ENCODE measurements at regions not wholly inside any gene's neighbourhood (a gene's known extent, or its start where the extent isn't known, plus 50 kb on each side); places are given as distances from the start of the nearest gene placed in this dataset.

DNA sequence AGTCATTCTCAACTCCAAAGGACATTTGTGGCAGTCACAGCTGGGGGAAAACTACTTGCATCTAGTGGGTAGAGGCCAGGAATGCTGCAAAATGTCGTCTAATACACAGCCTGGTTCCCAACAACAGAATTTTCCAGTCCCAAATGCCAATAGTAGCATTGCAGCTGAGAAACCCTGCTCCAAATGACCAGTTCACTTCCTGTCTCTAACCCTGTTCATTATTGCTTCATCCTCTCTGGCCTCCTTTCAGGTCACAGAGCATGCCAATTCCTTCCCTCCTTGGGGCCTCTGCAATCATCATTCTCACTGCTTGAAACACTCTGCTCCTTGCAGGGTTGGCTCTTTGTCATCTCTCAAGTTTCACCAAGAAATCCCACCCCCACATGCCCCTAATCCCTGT lies 139.1 kb downstream of the IRS1 start:
- Mint-ChIP-seq H3K4me1 (ENCODE audit: low read depth) (peaks cover 4% of the 10 kb centered on the region), H3K4me3 (no peak overlapping the region), H3K36me3 (ENCODE audit: low read depth) (no peaks in the 10 kb centered on the region), H3K9me3 (no peaks in the 10 kb centered on the region), H3K27me3 (no peaks in the 10 kb centered on the region), H3K27ac (no peak overlapping the region)
- no peak for DNase-seq

DNA sequence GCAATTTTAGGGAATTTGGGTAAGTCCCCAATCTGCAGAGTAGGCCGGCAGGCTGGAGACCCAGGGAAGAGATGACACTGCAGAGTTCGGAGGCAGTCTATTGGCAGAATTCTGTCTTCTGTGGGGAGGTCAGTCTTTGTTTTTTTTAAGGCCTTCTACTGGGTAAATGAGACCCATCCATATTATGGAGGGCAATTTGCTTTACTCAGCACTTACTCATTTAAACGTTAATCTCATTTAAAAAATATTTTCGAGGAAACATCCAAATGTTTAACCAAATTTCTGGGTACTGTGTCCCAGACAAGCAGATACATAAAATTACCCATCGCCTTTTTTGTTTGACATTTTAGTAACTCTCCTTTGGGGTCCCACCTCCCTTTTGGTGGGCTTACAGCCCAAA lies 139.5 kb downstream of the IRS1 start:
- Mint-ChIP-seq H3K27me3 (no peaks in the 10 kb centered on the region), H3K27ac (no peak overlapping the region), H3K36me3 (ENCODE audit: low read depth) (no peaks in the 10 kb centered on the region), H3K9me3 (no peaks in the 10 kb centered on the region), H3K4me3 (no peak overlapping the region), H3K4me1 (ENCODE audit: low read depth) (peaks cover 4% of the 10 kb centered on the region)
- DNase-seq: no peak

DNA sequence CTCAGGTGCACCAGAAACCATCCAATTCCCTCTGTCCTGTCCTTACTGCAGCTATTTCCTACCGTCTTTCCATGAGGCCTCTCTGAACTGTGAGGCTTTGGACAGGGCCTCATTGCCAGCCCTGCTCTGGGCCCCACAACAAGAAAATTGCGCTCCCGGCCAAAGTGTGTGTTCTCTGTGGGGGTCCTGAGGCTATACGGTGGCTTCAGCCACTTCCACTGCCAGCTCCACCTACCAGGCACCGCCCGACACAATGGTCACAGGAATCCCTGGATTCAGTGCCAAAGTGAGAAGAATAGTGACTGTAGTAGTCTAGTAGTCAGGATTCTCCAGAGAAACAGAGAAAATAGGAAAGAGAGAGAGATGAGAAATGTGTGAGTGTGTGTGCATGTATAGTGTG lies 140.2 kb downstream of the IRS1 start:
- Mint-ChIP-seq H3K9me3 (no peaks in the 10 kb centered on the region), H3K4me3 (no peak overlapping the region), H3K4me1 (ENCODE audit: low read depth) (peaks cover 4% of the 10 kb centered on the region), H3K36me3 (ENCODE audit: low read depth) (no peaks in the 10 kb centered on the region), H3K27ac (no peak overlapping the region), H3K27me3 (no peaks in the 10 kb centered on the region)
- no peak for DNase-seq

DNA sequence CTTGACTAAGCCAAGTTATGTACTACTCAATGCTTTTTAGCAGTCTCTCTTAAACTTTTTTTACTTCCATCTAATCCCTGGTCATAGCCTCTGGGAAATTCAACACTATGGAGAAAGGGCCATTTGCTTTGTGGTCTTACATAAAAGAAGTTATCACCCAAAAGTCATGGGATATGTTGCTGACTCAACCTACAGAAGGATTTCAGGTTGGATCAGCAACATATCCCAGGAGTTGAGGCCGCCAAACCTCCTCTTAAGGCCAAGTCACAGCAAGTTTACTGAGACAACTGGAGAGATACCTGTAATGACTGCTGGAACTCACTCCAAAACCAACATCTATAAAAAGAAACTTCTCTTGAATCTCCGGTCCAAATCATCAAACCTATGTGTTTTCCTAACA lies 141.1 kb downstream of the IRS1 start:
- Mint-ChIP-seq H3K27me3 (no peaks in the 10 kb centered on the region), H3K4me3 (no peak overlapping the region), H3K9me3 (no peaks in the 10 kb centered on the region), H3K4me1 (ENCODE audit: low read depth) (peaks cover 4% of the 10 kb centered on the region), H3K36me3 (ENCODE audit: low read depth) (no peaks in the 10 kb centered on the region), H3K27ac (no peak overlapping the region)
- DNase-seq: no peak

DNA sequence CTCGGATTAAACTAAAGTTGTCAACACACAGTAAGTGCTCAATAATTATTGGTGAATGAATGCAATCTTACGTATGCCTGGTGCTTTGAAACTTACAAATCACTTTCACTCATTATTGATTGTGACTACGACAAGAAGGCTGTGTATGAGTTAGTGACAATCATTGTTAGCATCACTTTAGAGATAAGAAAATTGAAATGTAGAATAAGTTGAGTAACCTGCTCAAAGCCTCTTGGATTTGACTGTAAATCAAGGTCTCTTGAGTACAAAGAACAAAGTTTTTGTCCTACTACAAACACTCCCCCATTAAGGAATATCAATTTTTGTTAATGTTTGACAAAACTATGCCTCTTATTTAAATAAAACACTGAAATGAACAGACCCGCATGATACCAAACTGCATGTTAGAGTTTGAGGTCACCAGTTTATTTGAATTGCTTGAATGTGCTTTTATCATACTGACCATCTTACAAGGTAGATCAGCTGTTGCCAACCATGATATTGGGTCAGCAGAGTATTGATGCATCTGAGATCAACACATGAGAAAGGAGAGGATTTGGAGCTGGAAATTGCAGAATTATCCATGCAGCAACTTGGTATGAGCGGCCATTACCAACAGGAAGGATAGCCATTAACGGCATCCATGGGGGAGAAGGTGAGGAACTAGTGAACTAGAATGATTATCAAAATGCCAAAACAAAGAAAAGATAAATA lies 142.1 kb downstream of the IRS1 start:
- H3K4me1 Mint-ChIP-seq (ENCODE audit: low read depth): peaks cover 6% of the 10 kb centered on the region

DNA sequence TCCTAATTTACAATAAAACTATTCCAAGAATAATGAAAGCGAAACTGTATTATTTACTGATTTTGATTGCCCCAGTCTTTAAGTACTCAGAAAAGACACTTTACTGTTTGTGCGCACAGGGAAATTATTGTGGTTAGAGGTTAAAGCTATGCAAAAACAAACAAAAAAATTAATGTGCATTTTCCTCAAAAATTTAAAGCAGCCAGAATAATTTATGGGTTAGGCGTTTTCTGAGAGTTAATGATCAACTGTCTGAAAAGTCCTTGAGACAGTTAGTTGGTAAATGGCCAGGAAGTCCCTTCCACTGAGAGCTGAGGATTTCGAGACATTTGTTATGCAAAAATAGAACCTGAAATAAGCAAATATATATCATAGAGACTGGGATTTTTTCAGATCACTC lies 143.3 kb downstream of the IRS1 start:
- Mint-ChIP-seq H3K27me3 (no peaks in the 10 kb centered on the region), H3K9me3 (no peaks in the 10 kb centered on the region), H3K36me3 (ENCODE audit: low read depth) (no peaks in the 10 kb centered on the region), H3K4me1 (ENCODE audit: low read depth) (peaks cover 17% of the 10 kb centered on the region), H3K4me3 (no peak overlapping the region), H3K27ac (no peak overlapping the region)
- DNase-seq: no peak

More for the DNA sequence above, 142.1 kb downstream of the IRS1 start:
- H3K36me3 Mint-ChIP-seq (ENCODE audit: low read depth): no peaks in the 10 kb centered on the region
- no peaks in the 10 kb centered on the region for H3K9me3 Mint-ChIP-seq
- no peak overlapping the region for H3K4me3 Mint-ChIP-seq
- no peaks in the 10 kb centered on the region for H3K27me3 Mint-ChIP-seq
- DNase-seq: no peak
- no peak overlapping the region for H3K27ac Mint-ChIP-seq

DNA sequence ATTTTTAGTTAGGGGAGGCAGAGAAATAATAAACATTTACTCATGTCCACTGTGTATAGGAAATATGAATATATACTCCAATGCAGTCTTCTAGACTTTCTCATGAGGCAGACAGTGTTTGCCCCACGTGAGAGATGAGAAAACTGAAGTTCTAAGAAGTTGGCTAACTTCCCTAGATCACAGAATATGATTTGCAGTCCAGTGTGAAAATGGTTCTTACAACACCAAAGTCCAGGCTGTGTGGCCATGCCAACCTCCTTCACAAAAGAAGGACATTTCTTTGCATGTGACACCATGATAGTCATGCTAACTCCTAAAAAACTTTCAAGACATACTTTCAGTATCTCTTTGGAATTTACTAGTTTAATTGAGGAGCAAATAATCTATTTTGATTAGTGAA lies 143.7 kb downstream of the IRS1 start:
- H3K9me3 Mint-ChIP-seq: no peaks in the 10 kb centered on the region
- peaks cover 21% of the 10 kb centered on the region for H3K4me1 Mint-ChIP-seq (ENCODE audit: low read depth)
- no peak for DNase-seq
- H3K27ac Mint-ChIP-seq: no peak overlapping the region
- no peaks in the 10 kb centered on the region for H3K27me3 Mint-ChIP-seq
- H3K4me3 Mint-ChIP-seq: no peak overlapping the region
- H3K36me3 Mint-ChIP-seq (ENCODE audit: low read depth): no peaks in the 10 kb centered on the region

DNA sequence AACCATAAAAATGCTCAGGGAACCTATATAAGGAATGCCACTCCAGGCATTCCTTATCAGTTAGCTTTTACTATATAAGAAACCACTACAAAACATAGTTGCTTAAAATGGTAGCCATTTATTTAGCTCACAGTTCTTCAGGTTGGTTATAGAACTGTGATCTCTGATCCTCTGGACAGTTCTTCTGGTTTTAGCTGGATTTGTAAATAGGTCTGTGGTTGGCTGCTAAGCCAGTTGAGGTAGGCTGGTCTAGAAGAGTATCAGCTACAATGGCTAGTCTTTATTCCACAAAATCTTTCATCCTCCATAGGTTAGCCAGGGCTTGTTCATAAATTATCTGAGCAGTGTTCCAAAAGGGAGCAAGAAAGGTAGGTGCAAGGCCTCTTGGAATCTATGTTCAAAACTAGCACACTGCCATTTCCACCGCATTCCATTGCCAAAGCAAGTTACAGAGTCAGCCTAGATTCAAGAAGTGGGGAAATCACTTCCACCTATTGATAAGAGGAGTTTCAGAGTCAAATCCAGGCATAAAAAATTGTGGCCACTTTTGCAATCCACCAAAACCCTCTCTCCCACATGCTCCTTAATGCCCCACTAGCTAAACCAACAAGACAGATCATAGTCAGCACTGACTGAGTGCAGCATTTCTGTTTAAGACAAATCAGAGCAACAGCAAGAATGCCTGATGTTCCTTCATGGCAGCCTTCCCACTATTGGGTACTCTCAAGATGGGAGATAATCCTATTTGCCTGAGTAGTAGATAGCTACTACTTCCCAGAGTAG lies 146.4 kb downstream of the IRS1 start:
- H3K27ac Mint-ChIP-seq: no peak overlapping the region
- H3K27me3 Mint-ChIP-seq: no peaks in the 10 kb centered on the region
- DNase-seq: no peak
- H3K36me3 Mint-ChIP-seq (ENCODE audit: low read depth): peaks cover 8% of the 10 kb centered on the region
- peaks cover 32% of the 10 kb centered on the region for H3K4me1 Mint-ChIP-seq (ENCODE audit: low read depth)
- no peak overlapping the region for H3K4me3 Mint-ChIP-seq
- H3K9me3 Mint-ChIP-seq: peaks cover 7% of the 10 kb centered on the region

DNA sequence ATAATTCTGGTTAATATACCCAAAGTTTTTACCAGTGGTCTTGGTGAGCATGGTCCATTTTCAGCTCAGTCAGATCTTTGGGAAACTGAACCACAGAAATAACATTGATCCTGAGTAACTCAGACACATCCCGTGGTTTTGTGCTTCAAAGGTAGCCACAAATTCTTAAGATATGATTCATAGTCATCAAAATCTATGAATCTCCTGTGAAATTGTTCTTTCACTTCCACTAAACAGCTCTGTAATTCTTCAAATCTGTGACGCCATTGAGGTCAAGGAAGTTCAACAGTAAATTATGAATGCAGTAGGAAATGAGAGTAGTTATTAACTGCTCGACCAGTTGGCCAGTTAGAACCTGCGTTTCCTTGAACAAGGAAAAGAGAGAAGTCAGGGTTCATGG lies 147.3 kb downstream of the IRS1 start:
- Mint-ChIP-seq H3K27ac (no peak overlapping the region), H3K4me1 (ENCODE audit: low read depth) (peaks cover 32% of the 10 kb centered on the region), H3K36me3 (ENCODE audit: low read depth) (peaks cover 8% of the 10 kb centered on the region), H3K27me3 (no peaks in the 10 kb centered on the region), H3K9me3 (peaks cover 7% of the 10 kb centered on the region), H3K4me3 (no peak overlapping the region)
- DNase-seq: no peak

DNA sequence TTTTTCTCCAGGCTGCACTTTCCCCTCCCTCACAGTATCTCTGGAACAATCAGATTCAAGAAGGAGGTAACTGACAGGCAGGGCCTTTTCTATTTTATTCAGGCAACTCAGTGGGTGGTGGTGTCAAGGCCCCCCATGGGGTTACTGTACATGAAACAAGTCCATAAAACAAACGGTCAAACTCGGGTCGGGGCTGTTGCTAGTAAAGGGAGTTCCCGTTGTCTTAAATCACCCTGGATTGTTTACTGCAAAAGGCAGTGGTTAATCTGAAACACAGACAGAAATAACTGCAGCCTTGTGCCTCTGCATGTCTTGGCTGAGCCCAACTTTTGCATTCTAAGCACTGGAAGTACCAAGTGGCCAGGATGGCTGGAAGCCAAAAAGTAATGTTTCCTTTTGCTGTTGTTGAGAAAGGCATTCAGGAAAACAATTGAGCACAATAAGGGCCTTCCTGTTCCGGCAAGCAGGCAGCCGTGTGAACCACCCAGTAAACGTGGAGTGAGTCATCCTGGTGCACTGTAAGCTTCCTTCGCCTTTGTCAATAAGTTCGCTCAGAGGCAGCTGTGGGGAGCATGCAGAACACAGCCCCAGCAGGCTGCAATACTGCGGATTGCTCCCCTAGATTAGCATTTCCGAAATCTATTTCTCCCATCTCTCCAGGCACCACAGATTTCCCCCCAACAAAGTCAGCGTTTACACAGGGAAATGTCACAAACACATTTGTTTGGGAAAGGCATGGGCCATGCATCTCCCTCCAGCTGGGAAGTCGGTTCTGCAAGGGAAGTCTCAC lies 149.6 kb downstream of the IRS1 start:
- H3K4me1 Mint-ChIP-seq (ENCODE audit: low read depth): peaks cover 29% of the 10 kb centered on the region
- peaks cover 8% of the 10 kb centered on the region for H3K36me3 Mint-ChIP-seq (ENCODE audit: low read depth)
- peak overlapping the region; percentile 39 for H3K27ac Mint-ChIP-seq
- H3K27me3 Mint-ChIP-seq: no peaks in the 10 kb centered on the region
- peak; percentile 50 for DNase-seq
- peaks cover 7% of the 10 kb centered on the region for H3K9me3 Mint-ChIP-seq
- no peak overlapping the region for H3K4me3 Mint-ChIP-seq

DNA sequence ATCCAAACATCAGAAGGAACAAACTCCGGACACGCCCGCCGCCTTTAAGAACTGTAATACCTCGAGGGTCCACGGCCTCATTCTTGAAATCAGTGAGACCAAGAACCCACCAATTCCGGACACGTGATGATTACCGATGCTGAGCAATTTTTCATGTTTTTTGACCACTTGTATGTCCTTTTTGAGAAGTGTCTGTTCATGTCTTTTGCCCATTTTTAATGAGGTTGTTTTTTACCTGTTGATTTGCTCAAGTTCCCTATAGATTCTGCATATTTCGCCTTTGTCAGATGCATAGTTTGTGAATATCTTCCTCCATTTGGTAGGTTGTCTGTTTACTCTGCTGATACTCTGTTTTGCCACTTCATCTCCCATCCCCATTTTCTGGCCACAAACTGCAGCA lies 150.4 kb downstream of the IRS1 start:
- H3K4me3 Mint-ChIP-seq: no peak overlapping the region
- H3K4me1 Mint-ChIP-seq (ENCODE audit: low read depth): peaks cover 29% of the 10 kb centered on the region
- peaks cover 7% of the 10 kb centered on the region for H3K9me3 Mint-ChIP-seq

DNA sequence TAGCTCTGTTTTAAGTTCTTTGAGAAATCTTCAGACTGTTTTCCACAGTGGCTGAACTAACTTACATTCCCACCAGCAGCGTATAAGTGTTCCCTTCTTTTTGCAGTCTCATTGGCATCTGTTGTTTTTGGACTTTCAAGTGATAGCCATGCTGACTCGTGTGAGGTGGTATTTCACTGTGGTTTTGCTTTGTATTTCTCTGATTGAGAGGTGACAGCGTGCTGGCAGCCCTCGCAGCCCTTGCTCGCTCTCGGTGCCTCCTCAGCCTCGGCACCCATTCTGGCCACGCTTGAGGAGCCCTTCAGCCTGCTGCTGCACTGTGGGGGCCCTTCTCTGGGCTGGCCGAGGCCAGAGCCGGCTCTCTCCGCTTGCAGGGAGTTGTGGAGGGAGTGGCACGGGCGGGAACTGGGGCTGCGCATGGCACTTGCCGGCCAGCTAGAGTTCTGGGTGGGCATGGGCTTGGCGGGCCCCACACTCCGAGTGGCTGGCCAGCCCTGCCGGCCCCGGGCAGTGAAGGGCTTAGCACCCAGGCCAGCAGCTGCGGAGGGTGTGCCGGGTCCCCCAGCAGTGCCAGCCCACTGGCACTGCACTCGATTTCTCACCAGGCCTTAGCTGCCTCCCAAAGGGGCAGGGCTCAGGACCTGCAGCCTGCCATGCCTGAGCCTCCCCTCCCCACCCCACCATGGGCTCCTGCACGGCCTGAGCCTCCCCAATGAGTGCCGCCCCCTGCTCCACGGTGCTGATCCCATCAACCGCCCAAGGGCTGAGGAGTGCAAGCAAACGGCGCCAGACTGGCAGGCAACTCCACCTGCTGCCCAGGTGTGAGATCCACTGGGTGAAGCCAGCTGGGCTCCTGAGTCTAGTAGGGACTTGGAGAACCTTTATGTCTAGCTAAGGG lies 151.8 kb downstream of the IRS1 start:
- no peak for DNase-seq
- Mint-ChIP-seq H3K27ac (no peak overlapping the region), H3K4me1 (ENCODE audit: low read depth) (peaks cover 29% of the 10 kb centered on the region), H3K9me3 (peaks cover 7% of the 10 kb centered on the region), H3K27me3 (no peaks in the 10 kb centered on the region), H3K4me3 (no peak overlapping the region), H3K36me3 (ENCODE audit: low read depth) (peaks cover 8% of the 10 kb centered on the region)

More for the DNA sequence above, 150.4 kb downstream of the IRS1 start:
- Mint-ChIP-seq H3K27me3 (no peaks in the 10 kb centered on the region), H3K27ac (no peak overlapping the region), H3K36me3 (ENCODE audit: low read depth) (peaks cover 8% of the 10 kb centered on the region)
- DNase-seq: no peak

DNA sequence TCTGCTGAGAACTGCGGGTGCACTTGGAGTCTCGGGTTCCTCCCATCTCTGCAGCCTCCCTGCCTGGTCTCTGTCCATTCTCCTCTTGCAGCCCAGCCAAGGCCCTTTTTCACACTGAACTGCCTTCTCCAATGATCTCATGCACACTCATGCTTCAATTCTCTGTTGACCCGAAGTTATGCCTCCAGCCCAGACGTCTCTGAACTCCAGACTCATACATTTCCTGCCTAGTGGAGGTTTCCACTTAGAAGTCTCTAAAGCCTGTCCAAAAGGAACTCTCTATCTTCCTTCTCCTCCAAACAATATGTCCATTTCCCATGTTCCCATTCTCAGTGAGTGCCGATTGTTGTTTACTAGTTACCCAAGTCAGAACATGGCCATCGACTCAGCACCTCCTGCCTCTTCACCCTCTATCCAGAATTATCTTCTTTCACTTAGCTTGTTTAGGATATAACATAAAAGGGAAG lies 155.2 kb downstream of the IRS1 start:
- H3K27me3 Mint-ChIP-seq: no peaks in the 10 kb centered on the region
- no peak overlapping the region for H3K27ac Mint-ChIP-seq
- H3K36me3 Mint-ChIP-seq (ENCODE audit: low read depth): peaks cover 4% of the 10 kb centered on the region
- no peak for DNase-seq
- no peaks in the 10 kb centered on the region for H3K4me1 Mint-ChIP-seq (ENCODE audit: low read depth)
- H3K9me3 Mint-ChIP-seq: peaks cover 6% of the 10 kb centered on the region
- H3K4me3 Mint-ChIP-seq: no peak overlapping the region

DNA sequence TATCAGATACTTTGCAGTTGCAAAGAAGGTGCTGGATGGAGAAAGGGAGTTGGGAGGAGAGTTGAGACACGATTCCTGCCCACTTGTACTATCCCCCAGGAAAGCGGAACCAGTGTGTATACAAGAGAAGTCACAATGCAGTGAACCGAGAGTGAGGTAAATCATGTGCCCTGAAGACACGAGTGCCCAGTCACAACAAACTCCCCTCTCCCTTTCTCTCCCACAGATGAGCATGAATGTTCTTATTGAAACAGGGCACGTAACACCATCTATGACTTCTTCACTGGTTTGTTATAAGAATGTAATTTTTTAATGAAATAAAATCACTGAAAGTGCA lies 155.7 kb downstream of the IRS1 start:
- Mint-ChIP-seq H3K36me3 (ENCODE audit: low read depth) (no peaks in the 10 kb centered on the region), H3K27ac (no peak overlapping the region), H3K4me3 (no peak overlapping the region), H3K9me3 (peaks cover 1% of the 10 kb centered on the region), H3K4me1 (ENCODE audit: low read depth) (no peaks in the 10 kb centered on the region), H3K27me3 (no peaks in the 10 kb centered on the region)
- no peak for DNase-seq

All from activated T-cell treated with anti-CD3 and anti-CD28 coated beads, Interleukin-2, amount 50 U/mL, for 24 hours (primary cell).